CD4-positive, alpha-beta T cell treated with Interleukin-15 for 1 hour (primary cell): ENCODE measurements at regions not wholly inside any gene's neighbourhood (a gene's known extent, or its start where the extent isn't known, plus 50 kb on each side); places are given as distances from the start of the nearest gene placed in this dataset.
"Not testable (repeated sequence)": the region's sequence is repeated elsewhere in the genome, so short reads cannot be mapped to it uniquely, and the experiment has no call there.

Experiments
- DNase-seq: peaks from one replicate; pipeline ENCODE4 v3.0.0-alpha.2; 2020

- DNase-seq, result no peak
Measured at GRCh38 chr13:50729177-50729576, 114.3 kb downstream of the DLEU7 start.

GRCh38 chr13:50730496-50731351 is 112.8 kb downstream of the DLEU7 start:
- DNase-seq, result no peak

GRCh38 chr13:50731400-50731799 is 112.1 kb downstream of the DLEU7 start:
- DNase-seq, result no peak

- no peak for DNase-seq
Measured at GRCh38 chr13:50732712-50733111, 110.8 kb downstream of the DLEU7 start.

- no peak for DNase-seq
Measured at GRCh38 chr13:50733392-50733791, 110.1 kb downstream of the DLEU7 start.

- DNase-seq, result no peak
Measured at GRCh38 chr13:50735071-50735470, 108.4 kb downstream of the DLEU7 start.

- no peak for DNase-seq
Measured at GRCh38 chr13:50740052-50740741, 103.3 kb downstream of the DLEU7 start.

GRCh38 chr13:50742353-50742752 is 101.1 kb downstream of the DLEU7 start:
- DNase-seq, result no peak

- DNase-seq, result no peak
Measured at GRCh38 chr13:50742968-50743367, 100.5 kb downstream of the DLEU7 start.

GRCh38 chr13:50744116-50744660 is 99.3 kb downstream of the DLEU7 start:
- DNase-seq, result no peak

- DNase-seq, result no peak
Measured at GRCh38 chr13:50745542-50746115, 97.9 kb downstream of the DLEU7 start.

GRCh38 chr13:50747737-50748350 is 95.6 kb downstream of the DLEU7 start:
- DNase-seq, result no peak

GRCh38 chr13:50753221-50753620 is 90.3 kb downstream of the DLEU7 start:
- DNase-seq, result not testable (repeated sequence)

- DNase-seq, result peak; percentile 71
Measured at GRCh38 chr13:50755862-50756685, 87.4 kb downstream of the DLEU7 start.

- DNase-seq, result no peak
Measured at GRCh38 chr13:50757008-50757407, 86.5 kb downstream of the DLEU7 start.

GRCh38 chr13:50758796-50759195 is 84.7 kb downstream of the DLEU7 start:
- no peak for DNase-seq

- DNase-seq, result no peak
Measured at GRCh38 chr13:50760751-50761150, 82.7 kb downstream of the DLEU7 start.

- DNase-seq, result no peak
Measured at GRCh38 chr13:50761406-50761805, 82.1 kb downstream of the DLEU7 start.

GRCh38 chr13:50762969-50763567 is 80.4 kb downstream of the DLEU7 start:
- DNase-seq, result no peak

- DNase-seq, result no peak
Measured at GRCh38 chr13:50766013-50766412, 77.5 kb downstream of the DLEU7 start.

GRCh38 chr13:50766695-50767094 is 76.8 kb downstream of the DLEU7 start:
- DNase-seq, result no peak

GRCh38 chr13:50772881-50773280 is 70.6 kb downstream of the DLEU7 start:
- DNase-seq, result not testable (repeated sequence)
